GM19043 (cell line): ENCODE measurements at regions not wholly inside any gene's neighbourhood (a gene's known extent, or its start where the extent isn't known, plus 50 kb on each side); places are given as distances from the start of the nearest gene placed in this dataset.
A peak's percentile ranks its signal among the peaks of the same experiment; 100 is the strongest.

Source experiments
- ATAC-seq: cut with Tn5 transposase; IDR thresholded peaks from one replicate; pipeline ENCODE4 v1.9.1; 2021; ENCODE audit warnings: low read depth; ENCODE audit not compliant: unreplicated experiment

GRCh38 chr2:147521936-147522335 is 322.9 kb upstream of the ACVR2A start:
- no peak for ATAC-seq

- ATAC-seq: no peak
Observed at GRCh38 chr2:147520817-147521216, 324.0 kb upstream of the ACVR2A start.

- ATAC-seq: no peak
Observed at GRCh38 chr2:147519178-147519577, 325.7 kb upstream of the ACVR2A start.

- ATAC-seq: no peak
Observed at GRCh38 chr2:147515213-147515612, 329.6 kb upstream of the ACVR2A start.

GRCh38 chr2:147512206-147512605 is 332.6 kb upstream of the ACVR2A start:
- ATAC-seq: no peak

GRCh38 chr2:147511491-147511948 is 333.3 kb upstream of the ACVR2A start:
- ATAC-seq: no peak

GRCh38 chr2:147509821-147510220 is 335.0 kb upstream of the ACVR2A start:
- ATAC-seq: no peak

GRCh38 chr2:147506889-147507288 is 337.9 kb upstream of the ACVR2A start:
- ATAC-seq: no peak

GRCh38 chr2:147502711-147503290 is 342.0 kb upstream of the ACVR2A start:
- no peak for ATAC-seq

GRCh38 chr2:147501968-147502367 is 342.9 kb upstream of the ACVR2A start:
- no peak for ATAC-seq

- no peak for ATAC-seq
Observed at GRCh38 chr2:147500819-147501395, 343.9 kb upstream of the ACVR2A start.

- ATAC-seq: no peak
Observed at GRCh38 chr2:147500229-147500628, 344.6 kb upstream of the ACVR2A start.

GRCh38 chr2:147499785-147500184 is 345.0 kb upstream of the ACVR2A start:
- peak; percentile 68 for ATAC-seq

- ATAC-seq: no peak
Observed at GRCh38 chr2:147495734-147496133, 349.1 kb upstream of the ACVR2A start.

GRCh38 chr2:147492471-147492870 is 352.4 kb upstream of the ACVR2A start:
- no peak for ATAC-seq

GRCh38 chr2:147491506-147491905 is 353.3 kb upstream of the ACVR2A start:
- ATAC-seq: no peak

GRCh38 chr2:147490401-147491261 is 354.2 kb upstream of the ACVR2A start:
- ATAC-seq: no peak

- ATAC-seq: no peak
Observed at GRCh38 chr2:147488472-147488871, 356.4 kb upstream of the ACVR2A start.

- ATAC-seq: no peak
Observed at GRCh38 chr2:147487978-147488289, 356.9 kb upstream of the ACVR2A start.

- no peak for ATAC-seq
Observed at GRCh38 chr2:147487286-147487977, 357.4 kb upstream of the ACVR2A start.

- ATAC-seq: no peak
Observed at GRCh38 chr2:147485210-147485851, 359.5 kb upstream of the ACVR2A start.
